Endothelial cell of umbilical vein (primary cell): ENCODE measurements at regions not wholly inside any gene's neighbourhood (a gene's known extent, or its start where the extent isn't known, plus 50 kb on each side); places are given as distances from the start of the nearest gene placed in this dataset.

Source experiments
- CTCF ChIP-seq, 2 donors: IDR thresholded peaks; 1 replicate in 1 of 2; 2 replicates in 1 of 2; pipeline ENCODE4 v1.5.1; 2011; ENCODE audit warnings: low read length in 2 of 2, mild to moderate bottlenecking in 2 of 2, moderate library complexity in 2 of 2, control low read depth in 1 of 2, inconsistent platforms in 1 of 2, low read depth in 1 of 2; ENCODE audit not compliant: insufficient read depth in 1 of 2; ENCODE audit errors: extremely low read depth in 1 of 2
- FOS ChIP-seq: IDR thresholded peaks from 2 replicates; pipeline ENCODE4 v1.6.1; 2011; ENCODE audit warnings: mild to moderate bottlenecking, low read length, moderate library complexity, borderline replicate concordance; ENCODE audit not compliant: insufficient read depth

- TF ChIP-seq CTCF (IDR thresholded peaks at IDR 0.05; ENCODE audit: extremely low read depth in 1 of 2, insufficient read depth in 1 of 2, low read depth in 1 of 2, low read length in 2 of 2) (no peak), FOS (no peak)
These were observed 434.2 kb upstream of the RGMB start for GRCh38 chr5:98339141-98339848.
